Progenitor cell of endocrine pancreas (in vitro differentiated cells): ENCODE measurements at regions not wholly inside any gene's neighbourhood (a gene's known extent, or its start where the extent isn't known, plus 50 kb on each side); places are given as distances from the start of the nearest gene placed in this dataset.

Experiments
- DNase-seq: peaks from one replicate; pipeline ENCODE4 v3.0.0; 2021; ENCODE audit warnings: low spot score; ENCODE audit not compliant: unreplicated experiment
- H3K27ac Mint-ChIP-seq: 2 replicates; pipeline ENCODE4 v1.8.0; 2021; ENCODE audit warnings: mild to moderate bottlenecking, moderate library complexity, mixed read lengths
- H3K27me3 Mint-ChIP-seq: 2 replicates; pipeline ENCODE4 v1.8.0; 2021; ENCODE audit warnings: mixed read lengths
- H3K36me3 Mint-ChIP-seq: 2 replicates; pipeline ENCODE4 v1.8.0; 2022; ENCODE audit warnings: mixed read lengths; ENCODE audit not compliant: insufficient read depth
- H3K4me1 Mint-ChIP-seq: 2 replicates; pipeline ENCODE4 v1.8.0; 2021; ENCODE audit warnings: low read depth, mixed read lengths
- H3K4me3 Mint-ChIP-seq: 2 replicates; pipeline ENCODE4 v1.8.0; 2021; ENCODE audit warnings: low read depth, mild to moderate bottlenecking, moderate library complexity, mixed read lengths
- H3K9me3 Mint-ChIP-seq: 2 replicates; pipeline ENCODE4 v1.8.0; 2021; ENCODE audit warnings: low read depth, mixed read lengths
- TF ChIP-seq, protein P1 (sequence below): fragments of 200-600 bp; sonication (generic); IDR thresholded peaks from one replicate; pipeline ENCODE4 v1.5.0; 2021; ENCODE audit warnings: antibody characterized with exemption, mild to moderate bottlenecking; ENCODE audit not compliant: unreplicated experiment

- H3K4me1 Mint-ChIP-seq, result peaks cover 4% of the 10 kb centered on the region
- H3K36me3 Mint-ChIP-seq, result no peaks in the 10 kb centered on the region
- H3K27me3 Mint-ChIP-seq, result peaks cover 3% of the 10 kb centered on the region
- H3K9me3 Mint-ChIP-seq, result no peaks in the 10 kb centered on the region
- no peak for DNase-seq
- H3K4me3 Mint-ChIP-seq, result no peak overlapping the region
- H3K27ac Mint-ChIP-seq, result no peak overlapping the region
- TF ChIP-seq, protein P1, sequence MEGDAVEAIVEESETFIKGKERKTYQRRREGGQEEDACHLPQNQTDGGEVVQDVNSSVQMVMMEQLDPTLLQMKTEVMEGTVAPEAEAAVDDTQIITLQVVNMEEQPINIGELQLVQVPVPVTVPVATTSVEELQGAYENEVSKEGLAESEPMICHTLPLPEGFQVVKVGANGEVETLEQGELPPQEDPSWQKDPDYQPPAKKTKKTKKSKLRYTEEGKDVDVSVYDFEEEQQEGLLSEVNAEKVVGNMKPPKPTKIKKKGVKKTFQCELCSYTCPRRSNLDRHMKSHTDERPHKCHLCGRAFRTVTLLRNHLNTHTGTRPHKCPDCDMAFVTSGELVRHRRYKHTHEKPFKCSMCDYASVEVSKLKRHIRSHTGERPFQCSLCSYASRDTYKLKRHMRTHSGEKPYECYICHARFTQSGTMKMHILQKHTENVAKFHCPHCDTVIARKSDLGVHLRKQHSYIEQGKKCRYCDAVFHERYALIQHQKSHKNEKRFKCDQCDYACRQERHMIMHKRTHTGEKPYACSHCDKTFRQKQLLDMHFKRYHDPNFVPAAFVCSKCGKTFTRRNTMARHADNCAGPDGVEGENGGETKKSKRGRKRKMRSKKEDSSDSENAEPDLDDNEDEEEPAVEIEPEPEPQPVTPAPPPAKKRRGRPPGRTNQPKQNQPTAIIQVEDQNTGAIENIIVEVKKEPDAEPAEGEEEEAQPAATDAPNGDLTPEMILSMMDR, result no peak
These were observed 440.7 kb downstream of the MTX2 start for GRCh38 chr2:176709991-176710390.

GRCh38 chr2:176710657-176711186, 441.5 kb downstream of the MTX2 start:
- no peak overlapping the region for H3K27ac Mint-ChIP-seq
- peaks cover 4% of the 10 kb centered on the region for H3K4me1 Mint-ChIP-seq
- H3K4me3 Mint-ChIP-seq, result no peak overlapping the region
- no peak for DNase-seq
- TF ChIP-seq, protein P1, result no peak
- no peaks in the 10 kb centered on the region for H3K9me3 Mint-ChIP-seq
- no peaks in the 10 kb centered on the region for H3K36me3 Mint-ChIP-seq
- H3K27me3 Mint-ChIP-seq, result peaks cover 3% of the 10 kb centered on the region

GRCh38 chr2:176725873-176726645, 456.8 kb downstream of the MTX2 start:
- Mint-ChIP-seq H3K27me3 (no peaks in the 10 kb centered on the region), H3K27ac (no peak overlapping the region), H3K9me3 (no peaks in the 10 kb centered on the region), H3K4me3 (no peak overlapping the region), H3K4me1 (no peaks in the 10 kb centered on the region), H3K36me3 (no peaks in the 10 kb centered on the region)
- TF ChIP-seq, protein P1, result no peak
- no peak for DNase-seq

DNA sequence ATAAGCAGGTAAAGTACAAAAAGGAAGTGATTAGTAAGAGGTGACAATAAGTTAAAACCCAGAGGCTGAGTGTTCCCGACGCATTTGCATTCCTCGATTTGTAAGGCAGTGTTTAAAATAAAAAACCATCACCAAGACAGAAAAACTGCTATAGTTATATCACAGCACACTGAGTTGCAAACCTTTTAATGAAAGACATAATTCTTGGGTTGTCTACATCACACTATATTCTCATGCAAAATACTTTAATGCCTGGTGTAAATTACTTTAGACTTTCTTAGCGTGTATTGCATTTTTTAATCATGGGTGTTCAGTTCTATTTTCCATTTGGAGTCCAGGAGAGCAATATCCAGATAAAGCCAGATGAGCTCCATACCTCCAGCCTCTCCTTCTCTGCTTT, 458.5 kb downstream of the MTX2 start:
- DNase-seq, result no peak
- H3K27me3 Mint-ChIP-seq, result no peaks in the 10 kb centered on the region
- no peaks in the 10 kb centered on the region for H3K9me3 Mint-ChIP-seq
- no peak overlapping the region for H3K4me3 Mint-ChIP-seq
- no peak overlapping the region for H3K27ac Mint-ChIP-seq
- H3K4me1 Mint-ChIP-seq, result no peaks in the 10 kb centered on the region
- TF ChIP-seq, protein P1, result no peak
- H3K36me3 Mint-ChIP-seq, result no peaks in the 10 kb centered on the region

- Mint-ChIP-seq H3K36me3 (no peaks in the 10 kb centered on the region), H3K4me1 (no peaks in the 10 kb centered on the region), H3K4me3 (no peak overlapping the region), H3K27ac (no peak overlapping the region), H3K9me3 (no peaks in the 10 kb centered on the region), H3K27me3 (no peaks in the 10 kb centered on the region)
- TF ChIP-seq, protein P1, result no peak
- DNase-seq, result no peak
These were observed 460.7 kb downstream of the MTX2 start for GRCh38 chr2:176729706-176730569.
